ENCODE measurements at regions not wholly inside any gene's neighbourhood (a gene's known extent, or its start where the extent isn't known, plus 50 kb on each side); places are given as distances from the start of the nearest gene placed in this dataset.

GRCh38 chr5:28281351-28281750 is 1243.0 kb upstream of the CDH9 start:
- DNase-seq (no peak), ATAC-seq (no peak)
- intact Hi-C loops (cut with DNase I), result no loop called here

GRCh38 chr5:28275931-28276330 is 1237.5 kb upstream of the CDH9 start:
- ATAC-seq (no peak), DNase-seq (no peak)
- intact Hi-C loops (cut with DNase I), result no loop called here

- intact Hi-C loops (cut with DNase I), result no loop called here
- ATAC-seq, result no peak
- no peak for DNase-seq
These were observed 1231.6 kb upstream of the CDH9 start for GRCh38 chr5:28269978-28270377.

GRCh38 chr5:28265877-28266276 is 1227.5 kb upstream of the CDH9 start:
- intact Hi-C loops (cut with DNase I), result no loop called here
- DNase-seq, result no peak
- no peak for ATAC-seq

GRCh38 chr5:28254846-28255245 is 1216.5 kb upstream of the CDH9 start:
- DNase-seq (no peak), ATAC-seq (no peak)
- intact Hi-C loops (cut with DNase I), result no loop called here

GRCh38 chr5:28253431-28253830 is 1215.0 kb upstream of the CDH9 start:
- ATAC-seq, result no peak
- intact Hi-C loops (cut with DNase I), result no loop called here
- DNase-seq, result no peak

GRCh38 chr5:28249771-28250415 is 1211.5 kb upstream of the CDH9 start:
- no peak for ATAC-seq
- intact Hi-C loops (cut with DNase I), result no loop called here
- no peak for DNase-seq

- DNase-seq (no peak), ATAC-seq (no peak)
- intact Hi-C loops (cut with DNase I), result no loop called here
These were observed 1196.1 kb upstream of the CDH9 start for GRCh38 chr5:28234356-28234968.

- ATAC-seq (no peak), DNase-seq (no peak)
- intact Hi-C loops (cut with DNase I), result no loop called here
These were observed 1188.0 kb upstream of the CDH9 start for GRCh38 chr5:28226407-28226806.

- DNase-seq, result no peak
- intact Hi-C loops (cut with DNase I), result no loop called here
- no peak for ATAC-seq
These were observed 1181.2 kb upstream of the CDH9 start for GRCh38 chr5:28219539-28219938.

GRCh38 chr5:28217695-28218094 is 1179.3 kb upstream of the CDH9 start:
- no peak for DNase-seq
- no peak for ATAC-seq
- intact Hi-C loops (cut with DNase I), result no loop called here

- ATAC-seq, result no peak
- intact Hi-C loops (cut with DNase I), result no loop called here
- no peak for DNase-seq
These were observed 1178.6 kb upstream of the CDH9 start for GRCh38 chr5:28216939-28217360.

GRCh38 chr5:28215091-28215490 is 1176.7 kb upstream of the CDH9 start:
- DNase-seq (no peak), ATAC-seq (no peak)
- intact Hi-C loops (cut with DNase I), result no loop called here

GRCh38 chr5:28214292-28214691 is 1175.9 kb upstream of the CDH9 start:
- intact Hi-C loops (cut with DNase I), result no loop called here
- no peak for ATAC-seq
- DNase-seq, result no peak

GRCh38 chr5:28208356-28208755 is 1170.0 kb upstream of the CDH9 start:
- no peak for DNase-seq
- ATAC-seq, result no peak
- intact Hi-C loops (cut with DNase I), result no loop called here

GRCh38 chr5:28190011-28190410 is 1151.6 kb upstream of the CDH9 start:
- intact Hi-C loops (cut with DNase I), result no loop called here
- ATAC-seq, result no peak
- DNase-seq, result no peak

- DNase-seq, result no peak
- no peak for ATAC-seq
- intact Hi-C loops (cut with DNase I), result no loop called here
These were observed 1136.3 kb upstream of the CDH9 start for GRCh38 chr5:28174691-28175090.

- no peak for DNase-seq
- intact Hi-C loops (cut with DNase I), result no loop called here
- ATAC-seq, result peak in 1 of 2 donors; percentile 41
These were observed 1126.7 kb upstream of the CDH9 start for GRCh38 chr5:28165096-28165495.

- intact Hi-C loops (cut with DNase I), result no loop called here
- ATAC-seq (no peak), DNase-seq (no peak)
These were observed 1126.2 kb upstream of the CDH9 start for GRCh38 chr5:28164568-28164967.

- no peak for ATAC-seq
- intact Hi-C loops (cut with DNase I), result no loop called here
- no peak for DNase-seq
These were observed 1118.6 kb upstream of the CDH9 start for GRCh38 chr5:28156981-28157380.

GRCh38 chr5:28143519-28143918 is 1105.1 kb upstream of the CDH9 start:
- intact Hi-C loops (cut with DNase I), result no loop called here
- DNase-seq (no peak), ATAC-seq (no peak)

All from left cardiac atrium (tissue), 4 donors.